ENCODE measurements at regions not wholly inside any gene's neighbourhood (a gene's known extent, or its start where the extent isn't known, plus 50 kb on each side); places are given as distances from the start of the nearest gene placed in this dataset.

DNA sequence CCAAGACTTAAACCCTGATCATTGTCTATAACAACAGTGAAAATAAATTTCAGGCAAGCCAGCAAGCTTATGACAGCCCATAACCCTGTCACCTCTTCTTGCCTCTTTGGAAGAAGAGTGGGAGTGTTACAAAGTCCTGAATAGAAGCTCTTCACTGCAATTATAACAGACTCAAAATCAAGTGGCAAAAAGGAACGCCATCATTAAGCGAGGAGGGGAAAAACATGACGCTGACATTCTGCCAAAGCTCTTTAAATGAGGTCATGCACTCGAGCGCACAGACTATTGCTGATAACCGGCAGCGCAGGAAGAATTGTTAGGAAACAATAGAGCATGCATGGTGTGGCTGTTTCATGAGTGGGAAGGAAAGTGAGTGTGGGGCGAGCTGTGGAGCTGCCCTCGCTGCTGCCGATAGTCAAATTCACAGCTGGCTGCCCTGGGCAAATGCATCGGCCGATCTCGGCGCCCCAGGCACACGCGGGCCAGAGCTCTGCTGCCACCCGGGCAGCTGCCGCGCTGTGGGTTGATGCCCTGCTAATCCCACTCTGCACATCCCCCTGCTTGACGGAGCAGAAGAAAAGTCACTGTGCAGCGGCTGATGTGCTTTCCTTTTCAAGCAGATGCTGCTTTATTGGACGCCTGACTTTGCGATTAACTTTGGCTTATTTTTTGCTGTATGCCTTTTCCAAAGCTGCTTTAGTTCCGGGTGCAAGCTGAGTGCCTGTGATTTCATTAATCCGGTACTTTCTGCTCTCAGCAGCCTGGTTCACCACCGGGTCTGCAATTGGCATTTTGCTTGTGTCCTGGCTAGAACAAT is 102.4 kb upstream of the ST6GALNAC5 start:
- DNase-seq (ENCODE audit: low spot score): no peak

GRCh38 chr1:76766381-76766780 is 100.9 kb upstream of the ST6GALNAC5 start:
- no peak for DNase-seq (ENCODE audit: low spot score)

- no peak for DNase-seq (ENCODE audit: low spot score)
Observed at GRCh38 chr1:76769911-76770310, 97.4 kb upstream of the ST6GALNAC5 start.

- no peak for DNase-seq (ENCODE audit: low spot score)
Observed at GRCh38 chr1:76770979-76771378, 96.3 kb upstream of the ST6GALNAC5 start.

- DNase-seq (ENCODE audit: low spot score): no peak
Observed at GRCh38 chr1:76781447-76781846, 85.8 kb upstream of the ST6GALNAC5 start.

GRCh38 chr1:76782809-76783208 is 84.5 kb upstream of the ST6GALNAC5 start:
- DNase-seq (ENCODE audit: low spot score): no peak

DNA sequence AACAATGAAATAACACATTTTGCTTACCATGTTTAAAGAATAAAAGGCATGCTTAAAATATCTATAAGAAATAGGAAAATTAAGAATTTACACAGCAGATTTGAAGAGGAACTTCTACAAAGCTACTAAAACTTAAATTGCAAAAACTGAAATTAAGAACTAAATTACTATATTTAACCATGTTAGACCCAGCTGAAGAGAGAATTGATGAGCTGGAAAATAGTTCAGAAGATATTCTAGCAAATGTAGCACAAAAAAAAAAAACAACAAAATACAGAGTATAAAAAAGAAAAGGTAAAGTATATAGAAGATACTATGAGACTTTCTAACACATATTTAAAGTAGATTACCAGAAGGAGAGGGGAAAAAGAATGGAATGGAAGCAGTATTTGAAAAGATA is 82.8 kb upstream of the ST6GALNAC5 start:
- no peak for DNase-seq (ENCODE audit: low spot score)

DNA sequence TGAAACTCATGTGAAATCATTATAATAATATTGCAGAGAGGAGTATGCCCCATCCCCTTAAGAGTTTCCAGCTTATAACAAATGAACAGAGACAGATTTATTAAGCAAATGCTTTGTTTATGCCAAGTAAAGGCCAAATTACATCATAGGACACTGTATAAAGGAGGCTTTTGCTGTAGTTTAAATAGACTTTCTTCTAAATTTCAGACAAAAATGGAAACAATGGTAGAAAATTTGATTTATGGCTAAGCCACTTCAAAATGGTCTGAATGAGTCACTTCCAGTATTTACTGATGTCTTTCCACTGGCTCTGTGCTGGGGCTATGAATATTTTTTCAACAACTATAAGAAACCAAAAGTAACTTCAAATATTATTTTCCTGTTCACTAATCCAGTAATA is 81.1 kb upstream of the ST6GALNAC5 start:
- no peak for DNase-seq (ENCODE audit: low spot score)

DNA sequence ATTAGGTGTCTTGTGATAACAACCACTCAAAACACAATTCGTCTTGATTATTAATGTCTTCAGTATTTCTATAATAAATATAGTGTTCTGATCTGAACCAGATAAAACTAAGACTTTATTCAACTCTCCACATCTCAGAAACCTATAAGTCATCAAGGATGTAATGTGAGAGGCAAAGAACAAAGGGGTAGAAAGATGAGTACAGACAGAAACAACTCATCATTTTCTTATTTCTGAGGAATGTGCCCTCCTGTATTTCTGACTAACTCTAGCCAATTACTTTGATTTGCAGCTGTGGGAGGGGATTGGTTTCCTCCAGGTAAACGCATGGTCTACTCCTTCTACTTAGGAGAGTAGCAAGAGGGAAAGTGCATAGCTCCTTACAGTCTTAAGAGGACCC is 73.7 kb upstream of the ST6GALNAC5 start:
- no peak for DNase-seq (ENCODE audit: low spot score)

DNA sequence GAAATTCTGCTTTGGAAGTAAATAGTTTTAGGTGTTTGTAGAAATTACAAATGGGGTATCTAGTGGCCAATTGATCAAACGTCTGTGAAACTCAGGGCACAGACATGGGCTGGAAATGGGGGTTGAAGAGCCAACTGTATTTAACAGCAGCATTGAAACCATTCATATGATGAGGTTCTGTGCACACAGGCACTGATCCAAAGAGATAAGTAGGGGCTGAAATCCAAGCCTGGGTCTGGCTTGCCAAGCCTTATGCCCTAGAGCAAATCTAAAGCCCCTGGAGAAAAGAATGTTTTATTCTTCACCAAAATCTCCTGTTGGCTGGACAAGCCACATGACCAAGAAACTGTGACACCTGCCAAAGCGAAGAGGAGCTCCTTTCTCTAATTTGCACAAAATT is 67.6 kb upstream of the ST6GALNAC5 start:
- no peak for DNase-seq (ENCODE audit: low spot score)

- no peak for DNase-seq (ENCODE audit: low spot score)
Observed at GRCh38 chr1:76802094-76802493, 65.2 kb upstream of the ST6GALNAC5 start.

DNA sequence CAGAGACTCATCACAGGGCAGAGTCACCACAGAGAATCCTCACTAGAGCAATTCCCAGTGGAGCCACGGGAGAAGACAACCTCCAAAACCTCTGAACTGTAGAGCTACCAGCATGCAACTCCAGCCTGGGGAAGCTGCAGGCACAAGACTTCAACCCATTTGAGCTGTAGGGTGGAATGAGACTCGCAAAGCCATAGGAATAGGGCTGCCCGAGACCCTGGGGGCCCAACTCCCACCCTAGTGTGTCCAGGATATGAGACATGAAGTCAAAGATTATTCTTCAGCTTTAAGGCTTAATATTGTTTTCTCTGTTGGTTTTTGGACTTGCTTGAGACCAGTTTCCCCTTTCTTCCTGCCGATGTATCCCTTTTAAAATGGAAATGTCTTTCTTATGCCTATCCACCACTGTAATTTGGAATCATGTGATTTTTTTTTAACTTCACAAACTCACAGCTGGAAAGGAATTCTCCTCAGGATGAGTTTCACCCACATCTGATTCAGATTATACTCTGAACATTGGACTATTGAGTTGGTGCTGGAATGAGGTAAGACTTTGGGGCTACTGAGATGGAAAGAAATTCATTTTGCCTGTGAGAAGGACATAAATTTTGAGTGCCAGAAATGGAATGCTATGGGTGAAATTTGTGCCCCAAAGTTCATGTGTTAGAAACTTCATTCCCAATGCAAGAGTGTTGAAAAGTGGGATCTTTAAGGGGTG is 59.6 kb upstream of the ST6GALNAC5 start:
- no peak for DNase-seq (ENCODE audit: low spot score)

All from SW480 (cell line).